ENCODE measurements at regions not wholly inside any gene's neighbourhood (a gene's known extent, or its start where the extent isn't known, plus 50 kb on each side); places are given as distances from the start of the nearest gene placed in this dataset.

DNA sequence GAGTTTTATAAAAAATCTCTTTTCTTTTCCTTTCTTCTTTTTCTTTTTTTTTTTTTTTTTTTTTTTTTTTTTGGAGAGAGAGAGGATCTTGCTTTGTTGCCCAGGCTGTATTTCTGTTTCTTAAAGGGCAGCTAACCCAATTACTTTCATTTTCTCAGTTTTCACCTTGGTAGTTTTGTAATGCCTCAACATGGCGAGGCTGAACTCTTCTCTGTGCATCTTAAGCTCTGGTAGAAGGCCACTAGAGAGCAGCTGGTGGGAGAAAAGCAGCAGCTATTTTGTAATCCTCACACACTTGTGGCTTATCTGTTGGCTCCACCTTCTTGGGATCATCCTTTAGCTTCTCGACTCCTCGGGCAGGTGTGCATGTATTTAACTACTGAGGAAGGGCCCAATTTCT is 152.2 kb upstream of the MEIS2 start:
- Histone ChIP-seq H3K9me3 (no peaks in the 10 kb centered on the region), H3K4me1 (no peaks in the 10 kb centered on the region), H4K20me1 (no peaks in the 10 kb centered on the region), H3K36me3 (no peaks in the 10 kb centered on the region), H3K9ac (no peak overlapping the region), H3K27me3 (no peaks in the 10 kb centered on the region), H3K27ac (no peak overlapping the region), H3K4me2 (no peak overlapping the region), H3K4me3 (no peak overlapping the region)
- TF ChIP-seq Cebpa-rat (IDR thresholded peaks at IDR 0.05), result no peak

- H3K27ac ChIP-seq, result no peak overlapping the region
- TF ChIP-seq Cebpa-rat (IDR thresholded peaks at IDR 0.05), result no peak
- H3K9ac ChIP-seq, result no peak overlapping the region
- no peaks in the 10 kb centered on the region for H3K27me3 ChIP-seq
- H4K20me1 ChIP-seq, result no peaks in the 10 kb centered on the region
- H3K36me3 ChIP-seq, result no peaks in the 10 kb centered on the region
- H3K4me3 ChIP-seq, result no peak overlapping the region
- H3K4me2 ChIP-seq, result no peak overlapping the region
- no peaks in the 10 kb centered on the region for H3K4me1 ChIP-seq
- no peaks in the 10 kb centered on the region for H3K9me3 ChIP-seq
Measured at GRCh38 chr15:37253877-37254276, 153.5 kb upstream of the MEIS2 start.

DNA sequence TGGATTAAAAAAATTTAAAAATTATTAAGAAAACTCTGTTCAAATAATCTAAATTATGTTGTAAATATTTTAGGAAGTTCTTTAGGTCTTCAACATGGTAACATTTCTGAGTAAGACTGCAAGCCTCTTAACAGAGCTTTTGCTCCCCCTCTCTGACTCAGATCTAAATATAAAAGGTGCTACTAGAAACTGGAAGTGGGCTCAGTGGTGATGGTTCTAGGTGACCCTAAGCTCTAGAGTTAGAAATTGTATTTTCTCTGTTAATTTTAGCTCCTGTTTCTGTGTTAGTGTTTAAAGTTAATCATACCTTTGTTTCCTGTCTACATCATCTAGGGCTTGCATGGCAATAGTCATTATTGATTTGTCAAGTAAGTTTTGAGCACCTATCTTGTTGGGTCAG is 159.9 kb upstream of the MEIS2 start:
- Histone ChIP-seq H3K27ac (no peak overlapping the region), H3K9ac (no peak overlapping the region), H3K27me3 (no peaks in the 10 kb centered on the region), H3K4me3 (no peak overlapping the region), H3K4me1 (no peaks in the 10 kb centered on the region), H3K4me2 (no peak overlapping the region), H3K9me3 (no peaks in the 10 kb centered on the region), H3K36me3 (no peaks in the 10 kb centered on the region), H4K20me1 (no peaks in the 10 kb centered on the region)
- no peak for TF ChIP-seq Cebpa-rat (IDR thresholded peaks at IDR 0.05)

GRCh38 chr15:37261685-37262084 is 161.3 kb upstream of the MEIS2 start:
- no peak overlapping the region for H3K27ac ChIP-seq
- no peaks in the 10 kb centered on the region for H3K9me3 ChIP-seq
- no peak for TF ChIP-seq Cebpa-rat (IDR thresholded peaks at IDR 0.05)
- H3K27me3 ChIP-seq, result no peaks in the 10 kb centered on the region
- H3K4me3 ChIP-seq, result no peak overlapping the region
- H3K4me1 ChIP-seq, result no peaks in the 10 kb centered on the region
- no peak overlapping the region for H3K9ac ChIP-seq
- H3K4me2 ChIP-seq, result no peak overlapping the region
- no peaks in the 10 kb centered on the region for H4K20me1 ChIP-seq
- H3K36me3 ChIP-seq, result no peaks in the 10 kb centered on the region

- H3K27ac ChIP-seq, result no peak overlapping the region
Measured at GRCh38 chr15:37262922-37263608, 162.7 kb upstream of the MEIS2 start.

DNA sequence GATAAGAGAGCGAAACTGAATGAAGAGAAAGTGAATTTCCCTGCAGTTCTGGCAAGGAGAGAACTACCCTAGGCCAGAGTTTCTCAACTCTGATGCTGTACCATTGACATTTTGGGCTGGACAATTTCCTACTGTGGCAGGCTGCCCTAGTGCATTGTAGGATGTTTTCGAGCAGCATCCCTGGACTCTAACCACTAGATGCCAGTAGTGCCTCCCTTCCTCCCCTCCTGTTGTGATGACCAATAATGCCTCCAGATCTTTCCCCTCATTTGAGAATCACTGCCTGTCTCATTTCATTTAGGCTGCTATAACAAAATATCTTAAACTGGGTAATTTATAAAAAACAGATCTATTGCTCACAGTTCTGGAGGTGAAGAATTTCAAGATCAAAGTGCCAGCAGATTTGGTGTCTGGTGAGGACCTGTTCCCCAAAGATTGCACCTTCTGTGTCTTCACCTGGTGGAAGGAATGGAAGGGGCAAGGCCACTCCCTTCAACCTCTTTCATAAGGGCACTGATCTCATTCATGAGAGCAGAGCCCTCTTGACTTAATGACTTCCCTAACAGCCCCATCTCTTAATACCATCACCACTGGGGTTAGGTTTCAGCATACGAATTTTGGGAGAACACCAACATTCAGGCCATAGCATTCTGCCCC is 188.9 kb upstream of the MEIS2 start:
- Histone ChIP-seq H3K9ac (no peak overlapping the region), H3K27ac (no peak overlapping the region), H4K20me1 (no peaks in the 10 kb centered on the region), H3K4me1 (no peaks in the 10 kb centered on the region), H3K9me3 (no peaks in the 10 kb centered on the region), H3K4me2 (no peak overlapping the region), H3K36me3 (no peaks in the 10 kb centered on the region), H3K27me3 (no peaks in the 10 kb centered on the region), H3K4me3 (no peak overlapping the region)
- no peak for TF ChIP-seq Cebpa-rat (IDR thresholded peaks at IDR 0.05)

More at GRCh38 chr15:37262922-37263608, 162.7 kb upstream of the MEIS2 start:
- TF ChIP-seq Cebpa-rat (IDR thresholded peaks at IDR 0.05), result no peak
- Histone ChIP-seq H3K4me2 (no peak overlapping the region), H3K36me3 (no peaks in the 10 kb centered on the region), H3K9me3 (no peaks in the 10 kb centered on the region), H3K4me3 (no peak overlapping the region), H3K4me1 (no peaks in the 10 kb centered on the region), H3K27me3 (no peaks in the 10 kb centered on the region), H3K9ac (no peak overlapping the region), H4K20me1 (no peaks in the 10 kb centered on the region)

- no peaks in the 10 kb centered on the region for H3K27me3 ChIP-seq
- no peaks in the 10 kb centered on the region for H3K9me3 ChIP-seq
- H3K4me2 ChIP-seq, result no peak overlapping the region
- TF ChIP-seq Cebpa-rat (IDR thresholded peaks at IDR 0.05), result no peak
- H3K4me1 ChIP-seq, result no peaks in the 10 kb centered on the region
- H4K20me1 ChIP-seq, result no peaks in the 10 kb centered on the region
- H3K27ac ChIP-seq, result no peak overlapping the region
- no peak overlapping the region for H3K4me3 ChIP-seq
- no peaks in the 10 kb centered on the region for H3K36me3 ChIP-seq
- H3K9ac ChIP-seq, result no peak overlapping the region
Measured at GRCh38 chr15:37291920-37292319, 191.6 kb upstream of the MEIS2 start.

- H3K27me3 ChIP-seq, result no peaks in the 10 kb centered on the region
- no peaks in the 10 kb centered on the region for H3K9me3 ChIP-seq
- H3K4me1 ChIP-seq, result no peaks in the 10 kb centered on the region
- TF ChIP-seq Cebpa-rat (IDR thresholded peaks at IDR 0.05), result no peak
- H3K9ac ChIP-seq, result no peak overlapping the region
- no peak overlapping the region for H3K27ac ChIP-seq
- H3K4me2 ChIP-seq, result no peak overlapping the region
- H3K4me3 ChIP-seq, result no peak overlapping the region
- no peaks in the 10 kb centered on the region for H4K20me1 ChIP-seq
- H3K36me3 ChIP-seq, result no peaks in the 10 kb centered on the region
Measured at GRCh38 chr15:37298271-37298670, 197.9 kb upstream of the MEIS2 start.

- Histone ChIP-seq H4K20me1 (no peaks in the 10 kb centered on the region), H3K36me3 (no peaks in the 10 kb centered on the region), H3K9me3 (no peaks in the 10 kb centered on the region), H3K9ac (no peak overlapping the region), H3K27me3 (no peaks in the 10 kb centered on the region), H3K4me1 (no peaks in the 10 kb centered on the region), H3K27ac (no peak overlapping the region), H3K4me2 (no peak overlapping the region), H3K4me3 (no peak overlapping the region)
- no peak for TF ChIP-seq Cebpa-rat (IDR thresholded peaks at IDR 0.05)
Measured at GRCh38 chr15:37339437-37339836, 239.1 kb upstream of the MEIS2 start.

- H4K20me1 ChIP-seq, result no peaks in the 10 kb centered on the region
- H3K27ac ChIP-seq, result no peak overlapping the region
- no peaks in the 10 kb centered on the region for H3K9me3 ChIP-seq
- no peaks in the 10 kb centered on the region for H3K27me3 ChIP-seq
- no peak overlapping the region for H3K4me2 ChIP-seq
- no peak overlapping the region for H3K4me3 ChIP-seq
- no peak for TF ChIP-seq Cebpa-rat (IDR thresholded peaks at IDR 0.05)
- H3K4me1 ChIP-seq, result no peaks in the 10 kb centered on the region
- H3K9ac ChIP-seq, result no peak overlapping the region
- no peaks in the 10 kb centered on the region for H3K36me3 ChIP-seq
Measured at GRCh38 chr15:37339856-37340255, 239.5 kb upstream of the MEIS2 start.
